ENCODE measurements at regions not wholly inside any gene's neighbourhood (a gene's known extent, or its start where the extent isn't known, plus 50 kb on each side); places are given as distances from the start of the nearest gene placed in this dataset.

- no peak for DNase-seq
These were observed 1422.0 kb downstream of the ADGRL3 start for GRCh38 chr4:62622089-62622488.

GRCh38 chr4:62619971-62620370 is 1419.8 kb downstream of the ADGRL3 start:
- DNase-seq, result no peak

GRCh38 chr4:62618042-62618441 is 1417.9 kb downstream of the ADGRL3 start:
- no peak for DNase-seq

GRCh38 chr4:62601737-62602136 is 1401.6 kb downstream of the ADGRL3 start:
- DNase-seq, result no peak

- DNase-seq, result peak in 1 of 2 donors; percentile 1
These were observed 1395.1 kb downstream of the ADGRL3 start for GRCh38 chr4:62595265-62595664.

GRCh38 chr4:62591756-62592155 is 1391.6 kb downstream of the ADGRL3 start:
- no peak for DNase-seq

- DNase-seq, result no peak
These were observed 1388.5 kb downstream of the ADGRL3 start for GRCh38 chr4:62588671-62589070.

- no peak for DNase-seq
These were observed 1371.4 kb downstream of the ADGRL3 start for GRCh38 chr4:62571494-62571893.

GRCh38 chr4:62560858-62561257 is 1360.7 kb downstream of the ADGRL3 start:
- no peak for DNase-seq

GRCh38 chr4:62550121-62550520 is 1350.0 kb downstream of the ADGRL3 start:
- no peak for DNase-seq

- DNase-seq, result no peak
These were observed 1349.5 kb downstream of the ADGRL3 start for GRCh38 chr4:62549601-62550000.

- DNase-seq, result no peak
These were observed 1348.6 kb downstream of the ADGRL3 start for GRCh38 chr4:62548765-62549164.

- DNase-seq, result no peak
These were observed 1348.0 kb downstream of the ADGRL3 start for GRCh38 chr4:62548108-62548524.

- DNase-seq, result no peak
These were observed 1344.3 kb downstream of the ADGRL3 start for GRCh38 chr4:62544428-62544827.

- DNase-seq, result no peak
These were observed 1342.9 kb downstream of the ADGRL3 start for GRCh38 chr4:62543002-62543401.

- DNase-seq, result no peak
These were observed 1333.4 kb downstream of the ADGRL3 start for GRCh38 chr4:62533573-62533972.

- DNase-seq, result no peak
These were observed 1331.6 kb downstream of the ADGRL3 start for GRCh38 chr4:62531731-62532130.

GRCh38 chr4:62531264-62531663 is 1331.1 kb downstream of the ADGRL3 start:
- no peak for DNase-seq

GRCh38 chr4:62528874-62529273 is 1328.7 kb downstream of the ADGRL3 start:
- DNase-seq, result no peak

GRCh38 chr4:62526671-62527070 is 1326.5 kb downstream of the ADGRL3 start:
- no peak for DNase-seq

- DNase-seq, result no peak
These were observed 1323.1 kb downstream of the ADGRL3 start for GRCh38 chr4:62523256-62523655.

GRCh38 chr4:62522273-62522672 is 1322.1 kb downstream of the ADGRL3 start:
- DNase-seq, result no peak

- no peak for DNase-seq
These were observed 1317.6 kb downstream of the ADGRL3 start for GRCh38 chr4:62517716-62518115.

- DNase-seq, result no peak
These were observed 1313.2 kb downstream of the ADGRL3 start for GRCh38 chr4:62513306-62513705.

- DNase-seq, result no peak
These were observed 1312.1 kb downstream of the ADGRL3 start for GRCh38 chr4:62512271-62512670.

GRCh38 chr4:62510228-62510627 is 1310.1 kb downstream of the ADGRL3 start:
- DNase-seq, result no peak
